OCI-LY3 (cell line): ENCODE measurements at regions not wholly inside any gene's neighbourhood (a gene's known extent, or its start where the extent isn't known, plus 50 kb on each side); places are given as distances from the start of the nearest gene placed in this dataset.

Experiments used
- H2AFZ ChIP-seq: fragments of 200-600, 300-600 bp; shearing (Covaris generic); 2 replicates; pipeline ENCODE4 v1.6.0; 2014; ENCODE audit warnings: antibody characterized with exemption, low read depth, low read length
- H3K27ac ChIP-seq: fragments of 200-600, 300-600 bp; sonication (generic); 2 replicates; pipeline ENCODE4 v1.5.1; 2014; ENCODE audit warnings: mild to moderate bottlenecking, low read length, moderate library complexity, mixed read lengths
- H3K27me3 ChIP-seq: fragments of 200-600, 300-600 bp; sonication (generic); 2 replicates; pipeline ENCODE4 v1.6.1; 2014; ENCODE audit warnings: low read depth, low read length, mixed read lengths
- H3K36me3 ChIP-seq: fragments of 200-600, 300-600 bp; sonication (generic); replicated peaks from 2 replicates; pipeline ENCODE3; 2014; ENCODE audit warnings: low read depth, low read length, mixed read lengths
- H3K4me1 ChIP-seq: fragments of 300-600, 200-600 bp; sonication (generic); 2 replicates; pipeline ENCODE4 v1.6.1; 2014; ENCODE audit warnings: low read length, mixed read lengths
- H3K4me2 ChIP-seq: fragments of 200-600, 300-600 bp; sonication (generic); 2 replicates; pipeline ENCODE4 v1.6.1; 2014; ENCODE audit warnings: low read length, mixed read lengths
- H3K4me3 ChIP-seq: fragments of 300-600, 200-600 bp; sonication (generic); 2 replicates; pipeline ENCODE4 v1.5.1; 2014; ENCODE audit warnings: antibody characterized with exemption, mild to moderate bottlenecking, low read length, moderate library complexity
- H3K79me2 ChIP-seq: fragments of 300-600, 200-600 bp; shearing (Covaris generic); 2 replicates; pipeline ENCODE4 v1.6.1; 2014; ENCODE audit warnings: mild to moderate bottlenecking, low read length, mixed read lengths
- H3K9ac ChIP-seq: fragments of 300-600, 200-600 bp; shearing (Covaris generic); 2 replicates; pipeline ENCODE4 v1.6.0; 2014; ENCODE audit warnings: mild to moderate bottlenecking, low read length, moderate library complexity
- H3K9me3 ChIP-seq: fragments of 200-600, 300-600 bp; shearing (Covaris generic); 2 replicates; pipeline ENCODE4 v1.6.1; 2014; ENCODE audit warnings: low read length, mixed read lengths; ENCODE audit not compliant: insufficient read depth
- H4K20me1 ChIP-seq: fragments of 200-600, 300-600 bp; sonication (generic); 2 replicates; pipeline ENCODE4 v1.6.1; 2016; ENCODE audit warnings: low read length, mixed read lengths; ENCODE audit not compliant: insufficient read depth
- EZH2phosphoT487 ChIP-seq: fragments of 200-600 bp; shearing (Covaris generic); IDR thresholded peaks from 2 replicates; pipeline ENCODE4 v1.6.1; 2018; ENCODE audit warnings: antibody characterized with exemption, mixed run types, low read depth
- TF ChIP-seq, protein P1 (sequence below): fragments of 200-600, 300-600 bp; sonication (generic); IDR thresholded peaks from 2 replicates; pipeline ENCODE4 v1.5.1; 2014; ENCODE audit warnings: antibody characterized with exemption, low read length, low read depth

GRCh38 chr11:72525466-72525865 lies 91.1 kb upstream of the CLPB start:
- Histone ChIP-seq H3K36me3 (no peaks in the 10 kb centered on the region), H3K4me2 (no peak overlapping the region), H3K9me3 (no peaks in the 10 kb centered on the region), H3K79me2 (no peaks in the 10 kb centered on the region), H3K27ac (no peak overlapping the region), H2AFZ (no peak overlapping the region), H3K4me3 (no peak overlapping the region), H4K20me1 (no peaks in the 10 kb centered on the region), H3K4me1 (peaks cover 6% of the 10 kb centered on the region), H3K9ac (no peak overlapping the region), H3K27me3 (peaks cover 19% of the 10 kb centered on the region)
- no peak for TF ChIP-seq EZH2phosphoT487
- TF ChIP-seq, protein P1, sequence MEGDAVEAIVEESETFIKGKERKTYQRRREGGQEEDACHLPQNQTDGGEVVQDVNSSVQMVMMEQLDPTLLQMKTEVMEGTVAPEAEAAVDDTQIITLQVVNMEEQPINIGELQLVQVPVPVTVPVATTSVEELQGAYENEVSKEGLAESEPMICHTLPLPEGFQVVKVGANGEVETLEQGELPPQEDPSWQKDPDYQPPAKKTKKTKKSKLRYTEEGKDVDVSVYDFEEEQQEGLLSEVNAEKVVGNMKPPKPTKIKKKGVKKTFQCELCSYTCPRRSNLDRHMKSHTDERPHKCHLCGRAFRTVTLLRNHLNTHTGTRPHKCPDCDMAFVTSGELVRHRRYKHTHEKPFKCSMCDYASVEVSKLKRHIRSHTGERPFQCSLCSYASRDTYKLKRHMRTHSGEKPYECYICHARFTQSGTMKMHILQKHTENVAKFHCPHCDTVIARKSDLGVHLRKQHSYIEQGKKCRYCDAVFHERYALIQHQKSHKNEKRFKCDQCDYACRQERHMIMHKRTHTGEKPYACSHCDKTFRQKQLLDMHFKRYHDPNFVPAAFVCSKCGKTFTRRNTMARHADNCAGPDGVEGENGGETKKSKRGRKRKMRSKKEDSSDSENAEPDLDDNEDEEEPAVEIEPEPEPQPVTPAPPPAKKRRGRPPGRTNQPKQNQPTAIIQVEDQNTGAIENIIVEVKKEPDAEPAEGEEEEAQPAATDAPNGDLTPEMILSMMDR = no peak

- no peaks in the 10 kb centered on the region for H3K36me3 ChIP-seq
- peaks cover 12% of the 10 kb centered on the region; the same call in 1 of the 2 replicates for H3K27me3 ChIP-seq
- H3K4me1 ChIP-seq = peaks cover 9% of the 10 kb centered on the region
- no peaks in the 10 kb centered on the region for H3K9me3 ChIP-seq
- H2AFZ ChIP-seq = no peak overlapping the region
- no peaks in the 10 kb centered on the region for H3K79me2 ChIP-seq
- no peak overlapping the region for H3K4me2 ChIP-seq
- no peaks in the 10 kb centered on the region for H4K20me1 ChIP-seq
- TF ChIP-seq EZH2phosphoT487 = no peak
- TF ChIP-seq, protein P1 = no peak
- no peak overlapping the region for H3K9ac ChIP-seq
- H3K27ac ChIP-seq = no peak overlapping the region
- no peak overlapping the region for H3K4me3 ChIP-seq
Measured at GRCh38 chr11:72524711-72525110, 90.4 kb upstream of the CLPB start.

DNA sequence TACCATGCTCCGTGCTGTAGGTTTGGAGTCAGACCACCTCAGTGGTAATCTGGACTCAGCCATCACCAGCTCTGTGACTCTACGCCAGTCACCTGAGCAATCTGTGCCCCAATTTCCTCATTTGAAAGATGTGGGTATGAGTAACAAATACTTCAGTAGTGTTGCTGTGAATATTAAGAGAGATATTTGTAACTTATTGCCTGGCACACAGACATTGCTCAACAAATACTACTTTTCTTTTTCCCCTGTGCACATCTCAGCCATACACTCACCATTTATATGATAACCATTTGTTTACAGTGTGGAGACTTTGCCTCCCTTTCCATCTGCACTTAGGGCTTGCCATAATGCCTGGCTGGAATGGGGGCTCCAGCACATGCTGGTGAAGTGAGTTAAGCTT lies 89.7 kb upstream of the CLPB start:
- Histone ChIP-seq H3K36me3 (no peaks in the 10 kb centered on the region), H3K4me3 (no peak overlapping the region), H3K27me3 (0 out of 2 replicates have a peak, but pooled peaks cover 8% of the 10 kb centered on the region), H3K27ac (no peak overlapping the region), H3K4me2 (no peak overlapping the region), H3K9me3 (no peaks in the 10 kb centered on the region), H4K20me1 (no peaks in the 10 kb centered on the region), H3K79me2 (no peaks in the 10 kb centered on the region), H3K9ac (no peak overlapping the region), H3K4me1 (peaks cover 13% of the 10 kb centered on the region), H2AFZ (no peak overlapping the region)
- TF ChIP-seq, protein P1 = no peak
- TF ChIP-seq EZH2phosphoT487 = no peak

DNA sequence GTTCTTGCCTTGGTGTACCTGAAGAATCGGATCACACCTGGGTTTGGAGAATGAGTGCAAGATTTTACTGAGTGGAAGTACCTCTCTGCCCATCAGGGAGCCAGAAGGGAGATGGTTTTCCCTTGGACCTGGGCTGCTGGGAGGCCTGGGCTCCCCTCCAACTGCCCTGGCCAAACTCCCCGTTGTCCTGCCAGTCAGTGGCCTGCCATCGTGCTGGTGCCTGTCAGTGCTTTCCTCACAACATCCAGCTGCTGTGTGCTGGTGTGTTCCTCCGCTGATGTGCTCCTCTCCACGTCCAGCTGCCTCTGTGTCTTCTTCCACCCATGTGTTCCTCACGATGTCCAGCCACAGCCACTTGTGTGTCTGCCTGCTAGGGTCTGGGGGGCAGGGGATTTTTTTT lies 87.9 kb upstream of the CLPB start:
- H3K4me2 ChIP-seq = no peak overlapping the region
- no peak overlapping the region for H3K27ac ChIP-seq
- H3K9me3 ChIP-seq = no peaks in the 10 kb centered on the region

More for the DNA sequence above, 87.9 kb upstream of the CLPB start:
- no peak overlapping the region for H3K9ac ChIP-seq
- no peak overlapping the region for H2AFZ ChIP-seq
- peaks cover 13% of the 10 kb centered on the region for H3K4me1 ChIP-seq
- H4K20me1 ChIP-seq = no peaks in the 10 kb centered on the region
- H3K27me3 ChIP-seq = 0 out of 2 replicates have a peak, but pooled peaks cover 8% of the 10 kb centered on the region
- no peak overlapping the region for H3K4me3 ChIP-seq
- TF ChIP-seq, protein P1 = no peak
- no peak for TF ChIP-seq EZH2phosphoT487
- H3K79me2 ChIP-seq = no peaks in the 10 kb centered on the region
- H3K36me3 ChIP-seq = no peaks in the 10 kb centered on the region
